HG02610 (cell line): ENCODE measurements at regions not wholly inside any gene's neighbourhood (a gene's known extent, or its start where the extent isn't known, plus 50 kb on each side); places are given as distances from the start of the nearest gene placed in this dataset.
"Not testable (repeated sequence)": the region's sequence is repeated elsewhere in the genome, so short reads cannot be mapped to it uniquely, and the experiment has no call there.

Experiments used
- ATAC-seq: cut with Tn5 transposase; IDR thresholded peaks from one replicate; pipeline ENCODE4 v1.9.1; 2021; ENCODE audit warnings: mild to moderate bottlenecking, moderate library complexity; ENCODE audit not compliant: unreplicated experiment

- no peak for ATAC-seq
Observed at GRCh38 chr14:52202151-52202550, 65.3 kb upstream of the PTGDR start.

GRCh38 chr14:52190337-52190931 lies 77.1 kb upstream of the PTGDR start:
- ATAC-seq: no peak

- ATAC-seq: no peak
Observed at GRCh38 chr14:52189325-52189724, 78.2 kb upstream of the PTGDR start.

- no peak for ATAC-seq
Observed at GRCh38 chr14:52188381-52188780, 79.1 kb upstream of the PTGDR start.

- ATAC-seq: no peak
Observed at GRCh38 chr14:52185178-52185577, 82.3 kb upstream of the PTGDR start.

GRCh38 chr14:52182853-52183252 lies 84.6 kb upstream of the PTGDR start:
- no peak for ATAC-seq

GRCh38 chr14:52179141-52179790 lies 88.2 kb upstream of the PTGDR start:
- ATAC-seq: no peak

GRCh38 chr14:52175982-52176502 lies 91.5 kb upstream of the PTGDR start:
- ATAC-seq: peak; percentile 90

- ATAC-seq: not testable (repeated sequence)
Observed at GRCh38 chr14:52171932-52172331, 95.6 kb upstream of the PTGDR start.

- ATAC-seq: no peak
Observed at GRCh38 chr14:52166822-52167221, 98.0 kb upstream of the NID2 start.

GRCh38 chr14:52155651-52156213 lies 86.9 kb upstream of the NID2 start:
- no peak for ATAC-seq

GRCh38 chr14:52154992-52155650 lies 86.3 kb upstream of the NID2 start:
- peak; percentile 78 for ATAC-seq

GRCh38 chr14:52153939-52154338 lies 85.1 kb upstream of the NID2 start:
- no peak for ATAC-seq

- no peak for ATAC-seq
Observed at GRCh38 chr14:52150162-52150561, 81.3 kb upstream of the NID2 start.

- ATAC-seq: no peak
Observed at GRCh38 chr14:52148371-52148770, 79.5 kb upstream of the NID2 start.

GRCh38 chr14:52146504-52146903 lies 77.6 kb upstream of the NID2 start:
- ATAC-seq: no peak

GRCh38 chr14:52144099-52144498 lies 75.2 kb upstream of the NID2 start:
- ATAC-seq: not testable (repeated sequence)

- no peak for ATAC-seq
Observed at GRCh38 chr14:52142504-52142903, 73.6 kb upstream of the NID2 start.

GRCh38 chr14:52131640-52132320 lies 62.9 kb upstream of the NID2 start:
- ATAC-seq: no peak

GRCh38 chr14:52129721-52130120 lies 60.9 kb upstream of the NID2 start:
- no peak for ATAC-seq

GRCh38 chr14:52125885-52126284 lies 57.0 kb upstream of the NID2 start:
- no peak for ATAC-seq
